HG02571 (cell line): ENCODE measurements at regions not wholly inside any gene's neighbourhood (a gene's known extent, or its start where the extent isn't known, plus 50 kb on each side); places are given as distances from the start of the nearest gene placed in this dataset.

ENCODE experiments used
- ATAC-seq: cut with Tn5 transposase; IDR thresholded peaks from one replicate; pipeline ENCODE4 v1.9.1; 2021; ENCODE audit warnings: mild to moderate bottlenecking, moderate library complexity; ENCODE audit not compliant: unreplicated experiment

DNA sequence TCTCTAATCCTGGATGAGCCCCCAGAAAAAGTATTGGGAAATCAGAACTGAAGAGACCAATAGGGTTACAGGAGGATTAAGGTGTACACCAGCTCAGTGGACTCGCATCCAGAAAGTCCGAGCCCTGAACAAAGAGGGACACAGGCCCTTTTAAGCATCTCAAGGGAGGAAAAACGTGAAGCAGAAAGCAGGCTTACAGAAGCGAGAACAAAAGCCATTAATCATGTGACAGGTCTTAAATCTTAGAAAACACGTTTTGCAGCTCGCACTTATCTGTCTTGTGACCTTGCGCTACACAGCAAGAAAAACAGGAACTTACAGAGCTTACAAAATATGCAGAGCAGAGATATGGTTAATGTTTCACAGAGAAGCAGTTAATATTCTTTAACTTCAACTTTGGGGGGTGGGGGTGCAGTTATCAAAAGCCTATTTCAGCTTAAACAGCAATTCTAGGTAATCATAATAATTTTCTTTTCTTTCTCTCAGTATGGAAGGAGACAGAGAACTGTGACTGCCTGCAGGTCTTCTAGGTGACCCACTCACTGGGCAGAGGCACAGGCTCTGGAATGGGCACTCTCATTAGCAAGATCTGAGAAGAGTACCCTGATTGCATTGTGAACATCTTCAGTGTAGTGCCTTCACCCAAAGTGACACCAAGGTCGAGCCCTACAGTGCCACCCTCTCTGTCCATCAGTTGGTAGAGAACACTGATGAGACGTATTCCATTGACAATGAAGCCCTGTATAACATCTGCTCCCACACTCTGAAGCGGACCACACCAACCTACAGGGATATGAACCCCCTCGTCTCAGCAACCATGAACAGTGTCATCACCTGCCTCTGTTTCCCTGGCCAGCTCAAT lies 65.0 kb upstream of the MOCS1 start:
- no peak for ATAC-seq

DNA sequence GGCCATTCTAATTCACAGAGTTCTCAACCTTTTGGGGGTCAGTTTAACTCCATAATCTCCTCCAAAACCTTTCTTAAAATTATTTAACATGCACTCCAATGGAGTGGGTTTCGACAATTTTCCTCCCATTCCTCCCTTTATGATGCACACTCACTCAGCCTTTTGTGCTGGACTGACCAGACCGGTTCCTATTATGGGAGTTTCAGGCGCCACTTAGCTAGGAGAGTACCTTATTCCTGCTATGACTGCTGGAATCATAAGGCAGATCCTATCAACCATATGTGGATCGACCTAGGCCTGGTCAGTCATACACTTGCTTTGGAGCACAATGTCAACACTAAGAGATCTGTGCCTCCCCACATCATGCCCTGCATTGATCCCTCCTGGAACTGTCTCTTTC lies 63.9 kb upstream of the MOCS1 start:
- ATAC-seq = no peak

DNA sequence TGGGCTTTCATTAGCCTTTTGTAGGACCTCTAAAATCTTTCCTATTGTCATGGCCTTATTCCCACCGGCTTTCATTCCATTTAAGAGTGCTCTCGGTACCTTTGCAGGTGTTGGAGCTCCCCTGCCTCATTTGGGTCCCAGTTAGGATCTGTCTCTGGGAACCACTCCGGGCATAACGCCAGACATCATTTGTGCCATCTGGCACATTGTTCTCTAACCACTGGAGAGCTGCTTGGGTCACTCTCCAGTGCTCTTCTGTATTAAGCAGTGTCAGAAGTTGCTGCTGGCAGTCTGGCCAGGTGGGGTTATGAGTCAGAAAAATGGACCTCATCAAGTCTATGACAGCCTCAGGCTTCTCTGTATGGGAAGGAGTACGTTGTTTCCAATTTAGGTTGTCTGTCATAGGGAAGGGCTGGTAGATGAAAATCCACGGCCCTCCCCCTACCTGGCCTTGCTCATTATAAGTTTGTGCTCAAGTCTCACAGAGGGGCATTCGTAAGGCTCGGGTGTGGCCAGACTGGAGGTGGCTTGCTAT lies 62.9 kb upstream of the MOCS1 start:
- no peak for ATAC-seq

DNA sequence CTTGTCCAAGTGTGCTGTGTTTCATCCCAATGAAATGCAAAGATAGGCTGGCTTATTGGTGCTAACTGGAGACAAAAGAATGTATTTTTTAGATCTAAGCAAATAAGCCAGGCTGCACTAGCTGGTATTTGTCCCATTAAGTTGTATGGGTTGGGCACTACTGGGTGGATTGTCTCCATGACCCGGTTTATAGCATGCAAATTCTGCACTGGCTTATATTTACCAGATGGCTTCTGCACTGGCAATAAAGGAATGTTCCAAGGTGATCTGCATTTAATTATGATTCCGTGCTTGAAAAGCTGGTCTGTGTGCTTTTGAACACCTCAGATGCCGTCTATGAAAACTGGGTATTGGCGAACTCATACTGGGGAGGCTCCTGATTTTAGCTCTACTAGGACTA lies 61.4 kb upstream of the MOCS1 start:
- no peak for ATAC-seq

DNA sequence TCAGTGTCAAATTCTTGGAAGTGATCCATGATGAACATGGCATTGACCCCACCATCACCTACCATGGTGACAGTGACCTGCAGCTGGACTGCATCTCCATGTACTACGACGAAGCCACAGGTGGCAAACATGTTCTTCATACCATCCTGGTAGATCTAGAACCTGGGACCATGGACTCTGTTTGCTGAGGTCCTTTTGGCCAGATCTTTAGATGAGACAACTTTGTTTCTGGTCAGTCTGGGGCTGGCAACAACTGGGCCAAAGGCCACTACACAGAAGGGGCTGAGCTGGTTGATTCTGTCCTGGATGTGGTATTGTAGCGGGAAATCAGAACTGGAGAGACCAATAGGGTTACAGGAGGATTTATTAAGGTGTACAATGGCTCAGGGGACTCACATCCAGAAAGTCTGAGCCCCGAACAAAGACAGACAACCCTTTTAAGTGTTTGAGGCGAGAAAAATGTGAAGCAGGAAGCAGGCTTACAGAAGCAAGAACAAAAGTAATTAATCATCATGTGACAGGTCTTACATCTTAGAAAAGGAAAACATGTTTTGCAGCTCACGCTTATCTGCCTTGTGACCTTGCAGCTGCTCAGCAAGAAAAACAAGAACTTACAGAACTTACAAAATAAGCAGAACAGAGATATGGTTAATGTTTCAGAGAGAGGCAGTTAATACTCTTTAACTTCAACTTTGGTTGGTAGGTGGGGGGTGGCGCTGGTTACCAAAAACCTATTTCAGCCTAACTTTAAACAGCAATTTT lies 58.8 kb upstream of the MOCS1 start:
- no peak for ATAC-seq
